Dedifferentiated amniotic fluid mesenchymal stem cell (primary cell): ENCODE measurements at regions not wholly inside any gene's neighbourhood (a gene's known extent, or its start where the extent isn't known, plus 50 kb on each side); places are given as distances from the start of the nearest gene placed in this dataset.
"Not testable (repeated sequence)": the region's sequence is repeated elsewhere in the genome, so short reads cannot be mapped to it uniquely, and the experiment has no call there.

ENCODE experiments used
- DNase-seq: peaks from one replicate; pipeline ENCODE4 v3.0.0-alpha.2; 2016; ENCODE audit errors: extremely low spot score

- no peak for DNase-seq
These were observed 159.4 kb upstream of the FER start for GRCh38 chr5:108588323-108588722.

GRCh38 chr5:108587821-108588220 is 159.9 kb upstream of the FER start:
- no peak for DNase-seq

DNA sequence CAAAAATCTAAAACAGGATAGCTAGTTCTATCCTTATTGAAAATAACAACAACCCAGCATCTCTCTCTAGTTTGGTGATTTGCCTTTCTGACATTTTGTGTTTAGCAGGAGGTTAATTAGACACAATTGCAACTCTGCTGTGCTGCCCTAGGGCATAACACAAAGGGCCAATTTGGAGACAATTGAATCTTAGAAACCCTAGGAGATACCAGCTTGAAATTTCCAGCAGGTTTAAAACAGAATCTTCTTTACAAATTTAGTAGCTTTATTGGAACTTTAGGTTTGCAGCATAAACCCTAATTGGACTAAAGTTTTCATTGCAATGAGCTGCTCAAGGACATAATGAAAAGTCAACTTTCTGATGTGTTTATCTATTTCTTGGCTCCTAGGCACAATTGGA is 166.7 kb upstream of the FER start:
- DNase-seq: no peak

DNA sequence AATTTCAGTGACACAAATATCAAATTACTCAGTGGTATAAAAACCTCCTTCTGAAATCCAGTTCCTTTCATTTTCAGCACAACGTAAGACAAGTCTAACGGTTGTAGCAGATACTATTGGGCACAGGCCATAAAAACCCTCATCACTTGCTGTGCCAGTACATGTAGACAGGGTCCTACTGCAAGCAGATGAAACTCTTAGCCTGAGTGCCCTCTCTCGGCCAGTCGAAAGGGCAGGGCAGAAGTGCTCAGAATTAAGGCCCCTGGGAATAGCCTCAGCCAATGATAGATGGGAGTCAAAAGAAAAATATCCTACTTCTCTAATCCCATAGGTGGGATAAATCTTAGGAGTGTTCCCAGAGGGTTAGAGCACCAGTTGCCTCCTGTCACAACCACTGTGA is 168.5 kb upstream of the FER start:
- no peak for DNase-seq

DNA sequence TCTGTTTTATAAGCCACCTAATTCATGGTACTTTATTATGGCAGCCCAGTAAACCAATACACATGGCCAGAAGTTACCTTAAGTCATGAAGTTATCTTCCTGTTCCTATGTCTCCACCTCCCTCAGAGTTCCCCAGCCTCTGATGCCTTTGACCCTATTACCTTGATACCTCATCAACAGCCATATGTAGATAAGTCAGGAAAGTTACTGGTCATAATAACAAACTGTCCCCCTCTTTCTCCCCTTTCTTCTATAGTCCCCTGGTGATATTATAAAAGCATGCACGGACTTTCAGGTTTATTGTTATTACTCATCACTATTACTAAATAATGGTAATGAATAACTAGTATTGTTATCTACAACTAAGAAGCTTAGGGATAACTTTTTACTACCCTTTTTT is 168.9 kb upstream of the FER start:
- DNase-seq: no peak

DNA sequence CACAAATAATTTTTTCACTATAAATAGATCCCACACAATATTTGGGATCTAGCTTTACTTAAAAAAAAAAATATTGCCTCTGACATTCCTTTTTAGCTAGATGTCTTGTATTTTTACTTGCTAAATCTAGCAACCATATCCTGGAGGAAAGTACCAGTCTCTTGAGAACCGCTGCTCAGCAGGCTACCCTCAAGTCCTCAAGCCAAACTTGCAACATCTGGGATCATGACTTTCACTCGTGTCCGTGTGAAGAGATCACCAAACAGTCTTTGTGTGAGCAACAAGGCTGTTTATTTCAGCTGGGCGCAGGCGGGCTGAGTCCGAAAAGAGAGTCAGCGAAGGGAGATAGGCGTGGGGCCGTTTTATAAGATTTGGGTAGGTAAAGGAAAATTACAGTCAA is 180.3 kb upstream of the FER start:
- DNase-seq: no peak

DNA sequence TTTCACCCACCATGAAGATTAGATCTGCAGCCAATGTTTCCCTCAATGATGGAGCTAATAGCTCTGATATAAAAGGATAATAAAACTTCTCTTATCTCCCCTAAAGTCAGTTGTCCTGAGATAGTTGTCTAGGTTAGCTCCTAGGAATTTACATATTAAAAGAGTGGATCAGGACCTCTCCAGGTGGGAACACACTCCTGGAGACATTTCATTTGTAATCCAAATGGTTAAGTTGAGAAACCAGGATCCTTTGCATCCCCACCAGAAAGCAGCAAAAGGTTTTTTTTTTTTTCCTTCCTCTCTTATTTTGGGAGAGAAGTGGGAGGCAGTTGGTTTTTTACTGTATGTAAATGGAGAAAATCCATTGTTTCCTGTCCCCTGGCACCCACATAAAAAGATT is 182.5 kb upstream of the FBXL17 start:
- no peak for DNase-seq

DNA sequence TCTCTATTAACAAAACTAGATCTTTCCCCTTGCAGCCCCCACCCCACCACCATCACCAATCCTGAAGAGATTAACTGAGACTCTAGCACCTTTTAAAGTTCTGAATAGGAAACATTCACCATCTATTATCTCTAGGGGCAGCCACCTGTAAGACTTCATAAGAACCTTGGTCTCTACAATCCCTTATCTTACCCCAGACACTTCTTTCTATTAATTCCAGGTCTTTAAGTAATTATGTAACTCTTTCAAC is 180.2 kb upstream of the FBXL17 start:
- no peak for DNase-seq

GRCh38 chr5:108561416-108562204 is 179.7 kb upstream of the FBXL17 start:
- no peak for DNase-seq

- peak; percentile 92 for DNase-seq
These were observed 178.7 kb upstream of the FBXL17 start for GRCh38 chr5:108560581-108560980.

DNA sequence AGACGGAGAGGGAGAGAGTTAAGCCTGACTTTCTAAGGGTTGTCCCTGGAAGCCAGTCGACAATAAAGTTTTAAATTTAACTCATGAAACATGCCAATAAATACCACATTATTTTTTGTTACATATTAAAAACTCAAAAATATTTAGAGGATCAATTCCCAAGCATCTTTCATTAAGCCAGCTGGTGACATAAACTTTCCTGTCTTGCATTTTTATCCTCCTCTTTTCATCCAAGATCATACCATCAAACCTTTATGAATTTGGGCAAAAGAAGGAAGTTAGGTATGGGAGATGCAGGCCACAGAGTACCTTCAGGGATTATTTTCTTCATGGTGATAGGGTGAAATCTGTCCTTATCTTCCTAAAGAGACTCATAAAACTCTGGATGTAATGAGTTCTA is 178.3 kb upstream of the FBXL17 start:
- DNase-seq: no peak

- DNase-seq: not testable (repeated sequence)
These were observed 176.9 kb upstream of the FBXL17 start for GRCh38 chr5:108558840-108559239.

DNA sequence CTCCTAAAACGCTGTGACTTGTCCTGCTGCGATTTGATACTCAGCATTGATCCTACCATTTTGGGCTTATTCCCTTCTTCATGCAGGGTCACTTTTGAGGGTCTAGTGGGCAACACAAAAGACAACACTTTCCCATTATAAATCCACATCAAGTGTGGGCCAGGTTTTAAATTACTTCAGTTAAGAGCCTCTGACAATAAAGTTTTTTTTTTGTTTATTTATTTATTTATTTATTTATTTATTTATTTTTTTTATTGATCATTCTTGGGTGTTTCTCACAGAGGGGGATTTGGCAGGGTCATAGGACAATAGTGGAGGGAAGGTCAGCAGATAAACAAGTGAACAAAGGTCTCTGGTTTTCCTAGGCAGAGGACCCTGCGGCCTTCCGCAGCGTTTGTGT is 176.2 kb upstream of the FBXL17 start:
- not testable (repeated sequence) for DNase-seq

- DNase-seq: no peak
These were observed 175.8 kb upstream of the FBXL17 start for GRCh38 chr5:108557686-108558085.

DNA sequence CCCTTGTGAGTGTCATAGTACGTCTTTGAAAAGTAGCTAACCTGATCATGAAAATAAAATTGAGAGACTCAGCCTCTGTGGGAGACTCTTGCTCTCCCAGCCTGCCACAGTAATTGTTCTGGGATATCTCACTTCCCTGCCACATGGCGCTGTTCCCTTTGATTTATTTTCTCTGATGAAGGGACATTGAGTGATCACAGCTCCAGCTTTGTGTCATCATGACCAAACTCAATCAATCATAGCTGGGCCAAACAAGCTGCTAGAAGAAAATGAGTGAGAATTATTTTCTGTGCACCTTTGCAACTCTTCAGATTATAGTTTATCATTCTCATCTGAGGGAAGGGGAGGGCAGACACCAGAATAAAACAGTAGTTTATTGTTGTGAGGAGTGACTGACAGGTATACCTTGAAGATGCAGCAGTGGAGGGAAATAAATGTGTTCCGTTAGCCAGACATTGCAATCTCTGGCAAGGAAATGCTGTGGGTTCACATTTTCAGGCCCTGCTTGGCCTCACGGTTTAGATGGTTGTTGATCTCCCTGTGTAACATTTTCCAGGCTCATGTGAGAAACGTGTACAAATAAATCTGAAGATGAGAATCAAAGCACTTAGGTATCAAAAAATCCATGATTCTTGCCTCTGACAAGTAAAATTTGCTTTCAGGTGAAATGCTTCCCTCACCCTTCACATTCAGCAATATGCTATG is 174.7 kb upstream of the FBXL17 start:
- DNase-seq: no peak

GRCh38 chr5:108548684-108549596 is 167.0 kb upstream of the FBXL17 start:
- DNase-seq: no peak

DNA sequence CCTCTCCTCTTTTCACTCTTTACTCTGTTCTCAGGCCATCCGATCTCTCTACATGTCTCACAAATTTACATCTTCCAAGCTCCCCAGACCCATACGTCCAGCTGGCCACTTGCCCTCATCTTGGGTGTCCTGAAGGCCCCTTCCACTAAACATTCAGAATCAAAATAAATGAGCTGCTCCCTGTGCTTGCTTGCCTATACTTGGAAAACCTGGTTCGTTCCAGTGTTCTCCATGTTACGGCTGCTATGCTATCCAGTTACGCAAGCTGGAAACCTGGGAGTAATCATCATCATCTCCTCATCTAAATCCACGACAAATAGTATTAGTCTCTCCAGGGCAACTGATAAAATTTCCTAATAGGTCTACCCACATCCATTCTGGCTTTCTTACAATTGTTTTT is 165.0 kb upstream of the FBXL17 start:
- DNase-seq: no peak

DNA sequence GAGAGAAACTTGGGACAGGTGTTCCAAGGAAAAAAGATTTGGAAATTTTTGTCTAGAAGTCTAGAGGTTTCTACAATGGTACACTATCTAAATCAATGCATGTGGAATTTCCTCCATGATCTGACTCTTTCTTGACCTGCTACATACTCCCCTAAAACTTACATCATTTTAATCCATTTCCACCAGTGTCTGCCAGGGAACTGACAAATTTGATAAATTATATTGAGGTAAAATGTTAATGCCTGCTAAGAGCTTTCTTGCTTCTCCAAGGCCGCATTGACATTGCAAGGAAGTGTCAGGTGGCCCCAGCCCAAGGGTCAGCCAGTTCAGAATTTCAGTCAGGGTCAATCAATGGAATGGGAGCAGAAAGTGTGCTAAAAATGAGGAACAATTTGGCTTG is 163.4 kb upstream of the FBXL17 start:
- no peak for DNase-seq

GRCh38 chr5:108543486-108543885 is 161.6 kb upstream of the FBXL17 start:
- no peak for DNase-seq

DNA sequence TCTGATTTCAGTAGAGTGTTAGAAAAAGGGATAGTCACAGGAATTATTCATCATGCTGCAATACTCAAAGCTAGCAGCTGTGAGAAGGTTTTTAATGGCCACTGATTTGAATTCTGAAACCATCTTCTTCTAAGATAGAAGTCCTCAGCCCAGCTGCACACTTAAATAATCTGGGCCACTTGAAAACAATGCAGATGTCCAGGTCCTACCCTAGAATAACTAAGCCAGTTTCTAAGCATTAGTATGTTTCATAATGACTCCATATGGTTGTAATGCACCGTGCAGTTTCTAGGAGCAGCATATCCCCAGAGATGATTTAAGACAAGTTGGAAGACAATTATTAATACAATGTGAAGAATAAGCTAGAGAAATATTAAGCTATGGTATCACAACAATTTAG is 159.9 kb upstream of the FBXL17 start:
- DNase-seq: no peak

DNA sequence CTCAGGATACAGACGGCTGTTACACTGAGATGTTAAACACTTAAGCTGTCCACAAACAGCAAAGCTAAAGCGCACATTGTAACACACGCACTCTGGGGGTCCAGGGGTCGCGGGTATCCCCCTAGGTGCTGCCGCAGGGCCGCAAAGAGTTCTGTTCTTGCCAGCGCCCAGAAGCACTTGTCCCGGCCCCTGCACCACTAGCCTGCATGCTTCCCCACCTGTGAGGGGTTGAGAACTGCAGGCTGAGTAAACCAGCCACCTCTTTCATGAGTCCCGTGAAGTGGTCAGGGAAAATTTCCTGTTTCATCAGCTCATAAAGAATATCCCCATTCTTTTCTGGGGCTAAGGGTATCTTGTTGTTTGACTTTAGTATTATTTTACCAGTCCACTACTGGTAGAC is 154.4 kb upstream of the FBXL17 start:
- DNase-seq: no peak

GRCh38 chr5:108532129-108532445 is 150.2 kb upstream of the FBXL17 start:
- DNase-seq: not testable (repeated sequence)
